ENCODE measurements at regions not wholly inside any gene's neighbourhood (a gene's known extent, or its start where the extent isn't known, plus 50 kb on each side); places are given as distances from the start of the nearest gene placed in this dataset.

DNA sequence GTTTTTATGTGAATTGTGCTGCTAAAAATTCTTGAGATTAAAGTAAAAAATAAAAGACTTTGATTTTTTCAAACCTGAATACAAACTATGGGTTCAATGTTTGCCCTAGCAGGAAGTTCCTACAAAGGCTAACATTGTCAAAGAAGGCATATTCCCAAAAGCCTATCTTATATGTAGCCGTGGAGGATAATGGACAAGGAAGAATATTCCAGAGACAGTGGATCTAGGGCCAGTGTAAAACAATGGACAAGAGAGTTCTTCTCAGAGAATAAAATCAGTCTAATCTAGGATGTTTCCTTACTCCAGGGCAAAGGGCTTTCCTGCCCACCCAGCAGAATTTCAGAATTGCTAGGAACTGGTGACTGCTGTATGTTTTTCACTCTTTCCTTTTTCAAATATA, 359.2 kb upstream of the ATP2B1 start:
- no peak for FAIRE-seq

DNA sequence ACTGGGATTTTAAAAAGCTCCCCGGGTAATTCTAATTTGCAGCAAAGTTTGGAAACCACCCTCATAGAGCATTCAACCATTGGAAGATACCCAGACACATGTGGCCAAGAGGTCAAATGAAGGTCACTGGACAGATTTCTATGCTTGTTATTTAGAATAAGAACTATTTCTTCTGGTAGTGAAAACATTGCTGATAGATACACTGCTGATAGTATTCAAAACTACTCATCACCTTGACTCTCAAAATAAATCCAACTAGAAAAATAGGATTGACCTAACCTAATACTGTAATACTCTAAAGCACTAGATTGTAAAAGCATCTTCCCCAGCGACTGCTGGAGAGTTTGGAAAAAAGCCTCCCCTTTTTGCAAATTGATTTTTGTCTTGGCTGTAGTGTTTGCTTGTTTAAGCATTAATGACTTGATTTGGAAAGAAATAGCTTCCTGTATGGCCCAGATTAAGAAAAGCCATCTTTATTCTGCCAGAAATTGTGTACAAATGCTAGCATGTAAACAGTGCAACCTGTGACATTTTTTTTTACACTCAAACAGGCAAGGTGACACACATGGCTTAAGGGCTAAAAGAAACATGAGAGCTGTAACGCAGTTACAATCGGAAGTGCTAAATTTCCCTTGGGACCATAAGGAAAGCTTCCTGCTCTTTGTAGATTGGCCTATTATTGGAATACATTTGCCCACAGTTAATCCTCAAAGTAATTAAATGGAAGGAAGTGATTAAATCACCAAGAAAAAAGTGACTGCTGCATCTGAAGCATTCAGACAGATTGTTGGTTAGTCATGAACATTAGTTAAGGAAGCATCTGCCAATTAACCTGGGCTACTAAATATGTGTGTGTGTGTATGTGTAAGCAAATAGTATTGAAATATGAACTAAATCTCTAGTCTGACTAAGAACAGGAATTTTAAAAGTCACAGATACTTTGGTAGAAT, 356.5 kb upstream of the ATP2B1 start:
- no peak for FAIRE-seq

DNA sequence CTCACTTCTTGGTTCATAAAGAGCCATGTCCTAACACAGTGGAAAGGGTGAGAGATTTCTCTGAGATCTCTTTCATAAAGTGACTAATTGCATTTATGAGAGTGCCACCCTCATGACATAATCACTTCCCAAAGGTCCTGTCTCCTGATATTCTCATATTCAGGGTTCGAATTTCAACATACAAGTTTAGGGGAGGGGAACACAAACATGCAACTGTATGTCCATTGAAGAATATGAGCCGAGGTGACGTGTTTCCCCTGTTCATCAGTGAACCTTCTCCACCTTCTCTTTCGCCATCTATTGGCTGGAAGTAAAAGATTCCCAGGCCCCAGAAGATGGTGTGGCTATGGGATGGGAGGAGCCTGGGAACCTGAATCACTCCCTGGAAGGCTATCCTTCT, 354.2 kb upstream of the ATP2B1 start:
- FAIRE-seq, result no peak

DNA sequence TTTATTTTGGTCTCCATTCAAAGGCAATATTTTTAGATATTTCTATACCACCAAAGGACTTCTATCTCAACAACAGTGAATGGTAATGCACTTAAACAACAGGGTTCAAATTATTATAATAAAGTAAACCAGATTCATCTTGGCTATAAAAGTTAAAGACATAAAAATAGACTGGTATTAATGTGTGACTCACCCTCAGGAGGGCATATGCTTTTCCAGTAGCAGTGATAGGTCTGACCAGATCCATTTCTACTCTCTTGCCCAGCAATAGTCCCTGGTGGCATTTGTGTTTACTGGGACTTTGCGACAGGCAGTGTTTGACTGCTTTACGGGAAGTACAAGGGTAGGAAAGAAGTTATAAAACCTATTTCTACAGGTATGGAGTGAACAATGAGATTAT, 353.2 kb upstream of the ATP2B1 start:
- no peak for FAIRE-seq

DNA sequence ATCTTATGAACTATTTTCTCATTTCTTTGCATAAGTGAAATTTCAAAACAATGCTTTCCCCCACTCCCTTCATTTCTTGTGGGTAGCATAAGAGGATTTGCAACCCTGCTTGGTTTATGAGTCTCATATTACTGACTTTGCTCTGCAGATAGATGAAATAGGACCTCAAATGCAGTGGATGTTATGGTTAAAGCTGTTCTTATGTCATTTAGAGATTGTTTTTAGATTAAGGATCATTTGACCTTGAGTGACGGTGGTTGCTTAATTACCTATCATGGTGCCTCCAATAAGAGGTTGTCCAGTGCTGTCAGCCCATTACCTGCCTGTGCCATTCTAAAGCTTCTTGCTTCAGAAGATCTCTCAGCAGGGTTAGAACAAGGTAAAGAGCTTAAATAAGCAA, 351.4 kb upstream of the ATP2B1 start:
- no peak for FAIRE-seq

DNA sequence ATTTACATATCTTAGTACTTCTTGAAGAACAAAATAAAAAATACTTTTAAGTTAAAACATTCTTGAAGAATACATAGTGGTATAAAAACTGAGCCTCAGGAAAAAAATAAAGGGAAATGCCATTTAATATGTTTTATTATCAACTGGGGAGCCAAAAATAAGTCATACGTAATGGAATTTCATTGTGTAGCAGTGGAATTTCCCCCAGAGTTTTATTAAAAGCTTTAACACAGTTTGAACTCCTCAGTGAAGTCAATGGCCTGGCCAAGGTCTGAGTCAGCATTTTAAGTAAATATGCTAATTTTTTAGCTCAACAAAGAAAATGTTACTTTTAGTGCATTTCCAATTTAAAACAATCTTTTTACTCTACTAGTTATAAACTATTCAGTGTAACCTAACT, 350.1 kb upstream of the ATP2B1 start:
- no peak for FAIRE-seq

DNA sequence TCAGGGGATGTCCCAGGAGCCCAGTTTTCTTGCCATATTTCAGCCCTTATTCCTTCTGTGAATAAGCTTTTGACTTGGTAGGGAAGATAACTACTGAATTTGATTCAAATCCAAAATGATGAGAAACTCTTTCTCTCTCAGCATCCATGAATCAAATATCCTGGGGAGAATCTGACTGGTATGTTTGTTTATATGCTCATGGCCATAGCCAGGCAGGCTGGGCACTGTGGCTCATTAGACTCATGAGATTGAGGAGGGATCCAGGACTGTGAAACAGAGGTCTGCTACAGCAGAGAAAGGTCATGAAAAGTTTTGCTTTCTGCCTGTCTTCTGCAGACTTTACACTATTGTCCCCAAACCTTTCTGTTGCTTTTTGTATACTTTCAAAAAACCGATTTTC, 346.4 kb upstream of the ATP2B1 start:
- FAIRE-seq, result no peak

DNA sequence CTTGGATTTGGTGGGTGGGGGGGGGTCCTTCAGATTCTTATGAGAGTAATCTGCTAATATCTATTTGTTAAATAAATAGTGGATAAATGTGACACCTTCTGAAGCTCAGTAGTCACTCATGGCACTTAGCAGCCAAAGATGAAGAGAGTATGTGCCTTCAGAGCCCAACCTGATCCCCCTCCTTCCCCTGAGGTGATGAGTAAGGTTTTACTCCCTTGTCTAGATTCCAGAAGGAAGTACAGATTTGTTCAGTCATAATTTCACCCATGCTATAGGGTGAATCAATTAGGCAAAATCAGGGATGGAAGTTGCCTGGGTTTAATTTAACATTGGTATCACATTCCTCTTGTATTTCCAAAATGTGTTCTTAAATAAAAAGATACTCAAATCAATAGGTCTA, 340.3 kb upstream of the ATP2B1 start:
- no peak for FAIRE-seq

DNA sequence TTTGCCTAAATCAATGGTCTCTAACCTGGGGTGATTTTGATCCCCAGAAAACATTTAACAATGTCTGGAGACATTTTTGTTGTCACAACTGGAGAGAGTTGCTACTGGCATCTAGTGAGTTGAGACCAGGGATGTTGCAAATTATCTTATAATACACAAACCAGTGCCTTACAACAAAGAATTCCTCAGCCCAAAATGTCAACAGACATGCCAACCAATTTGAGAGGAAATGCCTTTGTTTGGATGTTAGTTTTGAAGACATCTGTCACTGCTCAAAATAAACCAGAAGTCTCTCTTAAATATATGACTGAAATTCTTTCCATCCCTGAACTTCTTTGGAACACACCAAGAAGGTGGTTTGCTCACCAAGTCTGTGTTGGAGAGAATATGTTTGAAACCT, 336.9 kb upstream of the ATP2B1 start:
- FAIRE-seq, result no peak

DNA sequence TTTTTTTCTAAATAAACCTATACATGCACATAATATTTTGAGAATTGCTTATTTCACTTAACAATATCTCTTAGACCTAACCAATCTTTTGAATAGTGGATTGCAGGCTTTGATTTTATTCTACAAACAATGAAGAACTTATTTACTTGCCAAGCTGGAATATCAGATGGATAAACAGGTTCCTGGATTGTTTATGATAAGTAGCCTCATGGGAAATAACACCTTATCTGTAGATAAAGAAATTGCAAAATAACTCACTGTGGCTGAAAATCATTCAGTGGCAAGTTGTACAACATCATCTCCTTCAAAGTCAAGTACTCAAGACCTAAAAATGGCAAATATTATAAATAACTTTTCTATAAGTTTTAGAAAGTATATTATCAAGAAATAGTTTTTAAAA, 335.4 kb upstream of the ATP2B1 start:
- FAIRE-seq, result no peak

DNA sequence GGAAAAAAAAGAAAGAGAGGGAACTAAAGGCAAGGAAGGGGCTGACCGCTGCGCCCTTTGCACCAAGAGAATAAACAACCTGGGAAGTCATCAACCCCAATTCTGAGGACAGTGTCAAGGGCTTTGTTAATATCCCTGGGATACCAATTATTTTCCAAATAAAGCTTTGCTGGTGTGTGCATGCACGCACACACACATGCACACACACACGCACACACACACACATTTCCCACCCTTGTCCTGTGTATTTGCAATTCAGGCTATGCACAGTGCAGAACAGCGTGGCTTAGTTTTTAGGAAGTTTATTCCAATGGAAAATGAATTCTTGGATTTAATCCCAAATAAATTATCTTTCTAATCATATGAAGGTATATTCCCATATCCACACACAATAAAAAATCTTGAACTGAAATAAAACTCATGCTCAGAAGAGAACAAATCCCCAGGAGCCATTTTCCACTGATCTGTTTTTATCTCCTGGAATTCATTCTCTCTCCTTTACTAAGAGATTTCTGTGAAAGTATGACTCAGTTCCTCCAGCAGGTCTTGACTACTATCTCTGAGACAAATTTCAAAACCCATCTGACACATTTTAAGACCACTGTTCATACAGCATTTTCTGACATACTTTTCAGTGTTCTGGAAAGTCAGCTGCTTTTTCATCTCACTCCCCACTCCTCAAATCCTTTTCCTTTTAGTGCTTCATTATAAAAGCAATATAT, 334.4 kb upstream of the ATP2B1 start:
- FAIRE-seq, result no peak

DNA sequence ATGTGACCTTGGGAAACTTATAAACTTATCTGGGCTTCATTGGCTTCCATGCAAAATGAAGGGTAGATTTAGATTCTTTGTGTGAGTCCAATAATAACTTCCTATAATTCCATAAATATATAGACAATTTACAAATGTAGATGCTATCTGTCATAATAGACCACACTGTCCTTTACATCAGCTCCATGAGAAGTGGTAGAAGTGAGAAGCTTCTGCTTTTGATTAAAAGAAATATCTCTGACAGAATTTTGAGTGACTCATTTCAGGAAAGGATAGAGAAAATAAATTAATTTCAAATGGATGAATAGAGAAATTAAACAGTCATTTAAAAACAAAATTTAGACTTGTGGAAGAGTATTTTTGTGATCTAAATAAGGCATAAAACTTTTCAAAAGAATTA, 329.7 kb upstream of the ATP2B1 start:
- FAIRE-seq, result no peak

DNA sequence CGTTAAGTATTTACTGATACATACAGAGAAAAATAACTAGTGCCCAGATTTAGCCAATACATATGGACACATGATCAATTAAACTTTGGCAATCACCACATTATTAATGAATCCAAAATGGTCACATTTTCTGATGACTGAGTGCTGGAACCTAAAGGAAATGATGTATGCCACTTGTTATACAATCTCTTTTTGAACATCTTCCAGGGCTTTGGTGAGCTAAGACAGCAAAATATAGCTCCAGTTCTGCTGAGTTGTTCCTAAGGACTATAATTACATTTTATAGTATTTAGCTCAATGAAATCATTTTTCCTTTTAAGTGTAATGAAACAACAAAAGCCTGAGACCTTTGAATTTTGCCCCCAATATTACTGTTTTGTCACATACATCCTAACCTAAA, 329.1 kb upstream of the ATP2B1 start:
- no peak for FAIRE-seq

DNA sequence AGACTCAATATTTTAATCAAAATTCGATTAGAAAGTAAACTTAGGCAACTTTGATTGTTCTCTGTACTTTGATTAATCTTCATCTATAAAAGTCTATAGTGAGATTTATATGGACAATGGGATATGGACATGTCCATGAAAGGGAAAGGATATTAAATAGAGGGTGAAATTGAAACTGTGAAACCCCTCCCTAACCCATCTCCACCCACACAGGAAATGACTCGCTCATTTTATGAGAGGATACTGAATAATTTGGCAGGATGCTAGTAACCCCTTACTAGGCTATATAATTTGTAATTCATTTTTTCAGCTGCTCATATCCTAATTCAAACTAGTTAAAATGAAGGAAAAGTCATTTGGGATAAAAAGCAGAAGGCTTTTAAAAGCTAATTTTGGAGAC, 328.0 kb upstream of the ATP2B1 start:
- no peak for FAIRE-seq

DNA sequence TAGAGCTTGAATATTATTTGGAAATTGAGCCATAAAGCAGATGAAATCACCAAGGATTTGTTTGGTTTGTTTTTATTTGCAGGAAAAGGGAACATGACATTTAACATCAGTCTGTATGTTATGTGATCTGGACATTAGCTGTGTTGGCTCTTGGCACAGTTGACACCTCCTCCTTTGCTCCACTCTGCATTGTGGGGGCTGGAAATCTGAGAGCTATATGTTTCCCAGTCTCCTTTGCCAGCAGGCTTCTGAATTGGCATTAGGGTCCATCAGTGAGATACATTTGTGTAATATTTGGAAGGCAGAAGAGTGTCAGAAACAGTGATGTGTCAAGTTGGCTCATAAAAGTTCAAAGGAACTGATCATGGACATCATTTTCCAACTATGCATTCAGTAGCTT, 322.1 kb upstream of the ATP2B1 start:
- no peak for FAIRE-seq

DNA sequence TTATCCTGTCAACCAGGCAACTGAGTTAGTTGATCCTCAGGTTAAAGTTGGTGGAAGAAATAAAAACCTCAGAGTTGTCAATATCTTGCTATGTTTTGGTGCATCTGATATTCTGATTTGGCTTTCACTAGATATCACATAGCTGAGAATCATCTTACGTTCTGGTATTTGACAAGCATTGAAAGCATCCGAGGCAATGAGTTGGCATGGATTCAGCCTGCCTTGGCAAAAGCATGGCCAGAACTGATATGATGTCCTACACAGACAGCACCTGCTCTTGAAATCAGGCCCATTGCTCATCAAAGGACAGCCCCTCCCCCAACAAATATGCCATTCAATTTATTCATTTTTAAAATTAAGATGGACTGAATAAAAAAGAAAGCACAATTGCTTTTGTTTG, 320.7 kb upstream of the ATP2B1 start:
- FAIRE-seq, result no peak

DNA sequence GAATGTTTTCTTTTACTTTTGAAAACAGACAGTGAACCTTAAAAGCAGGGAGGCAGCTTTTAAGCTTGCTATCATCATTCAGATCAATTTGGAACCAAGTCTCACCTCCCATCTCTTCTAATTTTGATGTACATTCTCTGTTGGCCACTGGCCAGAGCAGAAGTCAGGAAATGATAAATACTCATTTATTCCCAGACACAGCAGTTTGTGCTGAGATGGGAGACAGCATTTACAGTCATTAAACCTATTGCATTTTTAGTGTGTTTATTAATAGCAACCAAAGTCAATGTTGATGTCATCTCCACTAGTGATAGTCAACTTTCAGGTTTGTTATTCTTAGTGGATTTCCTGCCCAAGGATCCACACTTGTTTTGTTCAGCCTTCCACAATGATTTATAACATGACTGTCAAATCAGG, 320.0 kb upstream of the ATP2B1 start:
- FAIRE-seq, result no peak

DNA sequence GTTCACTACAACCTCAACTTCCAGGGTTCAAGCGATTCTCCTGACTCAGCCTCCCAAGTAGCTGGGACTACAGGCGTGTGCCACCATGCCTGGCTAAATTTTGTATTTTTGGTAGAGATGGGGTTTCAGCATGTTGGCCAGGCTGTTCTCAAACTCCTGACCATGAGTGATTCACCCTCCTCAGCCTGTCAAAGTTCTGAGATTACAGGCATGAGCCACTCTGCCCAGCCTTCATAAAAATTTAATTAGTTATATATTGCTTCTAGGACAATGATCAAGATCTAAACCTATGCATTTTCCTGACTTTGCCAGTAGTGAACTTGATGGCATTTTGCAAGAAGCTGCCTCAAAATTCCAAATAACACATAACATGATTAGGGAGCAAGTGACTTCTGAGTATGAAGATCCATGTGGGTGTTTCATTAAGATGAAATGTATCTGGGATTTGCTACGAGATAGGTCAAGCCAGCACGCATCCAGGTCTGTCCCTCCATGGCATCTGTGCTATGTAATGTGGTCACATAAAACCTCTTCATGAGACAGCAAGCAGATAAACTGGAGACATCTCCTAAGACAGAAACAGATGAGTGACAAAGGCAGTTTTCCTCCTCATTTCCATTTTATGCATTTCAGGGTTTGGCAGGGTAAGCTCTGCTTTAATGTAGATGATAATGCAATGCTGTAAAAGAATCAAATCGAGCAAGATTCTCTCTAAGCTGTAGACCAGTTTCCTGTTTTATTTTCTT, 319.4 kb upstream of the ATP2B1 start:
- no peak for FAIRE-seq

DNA sequence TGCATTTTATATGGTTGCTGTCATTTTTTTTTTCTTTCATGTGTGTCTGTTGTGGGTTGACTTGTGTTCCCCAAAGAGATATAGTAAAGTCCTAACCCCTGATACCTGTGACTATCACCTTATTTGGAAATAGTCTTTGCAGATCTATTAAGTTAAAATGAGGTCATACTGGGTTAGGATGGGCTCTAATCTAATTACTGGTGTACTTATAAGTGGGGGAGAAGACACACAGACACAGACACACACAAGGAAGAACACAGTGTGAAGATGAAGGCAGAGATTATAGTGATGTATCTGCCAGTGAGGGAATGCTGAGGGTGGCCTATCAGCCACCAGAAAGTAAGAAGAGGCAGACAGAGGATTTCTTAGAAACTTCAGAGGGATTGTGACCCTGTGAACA, 318.4 kb upstream of the ATP2B1 start:
- no peak for FAIRE-seq

DNA sequence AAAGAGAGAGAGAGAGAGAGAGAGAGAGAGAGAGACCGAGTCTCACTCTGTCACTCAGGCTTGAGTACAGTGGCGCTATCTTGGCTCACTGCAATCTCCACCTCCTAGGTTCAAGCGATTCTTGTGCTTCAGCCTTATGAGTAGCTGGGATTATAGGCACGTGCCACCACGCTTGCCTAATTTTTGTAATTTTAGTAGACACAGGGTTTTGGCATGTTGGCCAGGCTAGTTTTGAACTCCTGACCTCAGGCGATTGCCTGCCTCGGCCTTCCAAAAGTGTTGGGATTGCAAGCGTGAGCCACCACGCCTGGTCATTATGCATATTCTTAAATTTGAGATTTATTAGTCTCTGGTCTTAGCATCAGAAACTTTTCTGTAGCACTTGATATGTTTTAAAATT, 317.9 kb upstream of the ATP2B1 start:
- FAIRE-seq, result no peak

DNA sequence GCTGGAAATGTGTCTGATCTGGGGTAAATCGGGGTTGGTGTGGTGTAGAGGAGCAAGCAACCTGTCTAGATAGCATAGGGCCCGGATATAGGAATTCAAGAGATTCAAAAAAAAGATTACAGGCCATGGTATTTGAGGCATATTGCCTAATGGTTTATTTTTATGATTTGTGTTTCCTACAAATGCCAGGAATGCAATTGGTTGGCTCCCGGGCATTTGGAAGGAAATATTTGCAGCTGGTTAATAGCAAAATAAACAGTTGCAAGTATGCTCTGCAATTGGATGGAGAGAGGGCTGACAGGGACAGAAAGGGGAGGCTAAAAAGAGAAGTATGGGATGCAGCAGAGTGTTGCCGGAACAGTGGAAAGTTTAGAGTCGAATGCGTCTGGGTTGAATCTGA, 315.6 kb upstream of the ATP2B1 start:
- FAIRE-seq, result no peak

DNA sequence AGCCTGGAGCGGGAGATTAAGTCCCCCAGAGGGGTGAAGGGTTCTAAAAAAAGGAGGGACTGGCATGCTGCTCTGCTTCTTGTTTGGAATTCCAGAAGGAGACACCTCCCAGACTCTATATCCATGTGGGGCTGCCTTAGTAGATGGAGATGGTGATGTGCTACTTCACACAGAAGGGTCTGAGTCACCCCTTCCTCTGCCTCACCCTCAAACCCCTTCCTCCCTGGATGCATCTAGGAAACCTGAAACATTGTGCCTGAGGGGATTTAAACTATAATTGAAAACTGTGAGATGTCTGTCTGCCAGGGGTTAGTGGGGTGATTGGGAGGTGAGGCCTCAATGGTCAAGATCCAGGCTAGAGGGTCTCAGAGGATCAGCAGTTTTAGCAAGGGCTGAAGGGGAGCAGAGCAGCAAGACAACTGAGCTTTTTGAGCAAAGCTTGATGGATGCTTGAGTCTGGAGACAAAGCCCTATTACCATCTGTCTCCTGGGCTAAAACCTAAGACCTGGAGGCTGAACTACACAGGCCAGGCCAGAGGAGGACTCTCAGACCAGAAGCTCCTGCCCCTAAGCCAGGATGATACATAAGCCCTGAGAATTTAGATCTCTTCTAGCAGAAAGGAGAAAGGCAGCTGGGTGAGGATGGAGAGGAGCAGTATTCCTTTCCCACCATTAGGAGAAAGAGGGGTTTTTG, 314.7 kb upstream of the ATP2B1 start:
- FAIRE-seq, result no peak

DNA sequence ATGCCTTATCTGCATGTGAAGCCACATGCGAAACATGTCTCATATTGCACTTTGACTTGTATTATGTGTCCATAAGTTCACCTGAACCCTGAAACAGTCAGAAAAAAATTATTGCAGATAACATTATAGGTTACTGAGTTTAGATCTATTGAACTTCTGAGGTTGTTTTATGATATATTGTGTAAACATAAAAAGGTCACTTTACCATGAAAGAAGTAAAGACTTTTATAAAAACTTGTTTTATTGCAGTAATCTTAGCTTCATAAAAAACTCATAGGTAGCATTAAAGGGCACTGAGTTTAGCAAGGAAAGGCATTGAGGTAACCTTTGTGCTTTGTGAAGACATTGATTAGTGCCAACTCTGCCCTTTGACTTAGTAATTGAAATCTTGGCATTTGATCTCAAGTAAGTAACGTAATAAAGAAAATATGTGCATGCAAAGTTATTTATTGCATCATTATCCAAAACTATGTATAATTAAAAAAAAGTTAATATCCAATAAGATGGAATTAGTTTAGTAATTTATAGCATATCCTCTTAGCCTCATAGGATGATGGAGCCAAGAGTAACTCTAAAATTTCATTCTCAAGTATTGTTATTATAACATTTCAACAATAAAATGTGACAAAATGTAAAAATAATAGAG, 313.3 kb upstream of the ATP2B1 start:
- FAIRE-seq, result no peak

All from G401.6 (cell line).